Activated gamma-delta T cell treated with anti-CD3 and anti-CD28 coated beads, Interleukin-2, amount 50 U/mL, for 16 hours (primary cell): ENCODE measurements at regions not wholly inside any gene's neighbourhood (a gene's known extent, or its start where the extent isn't known, plus 50 kb on each side); places are given as distances from the start of the nearest gene placed in this dataset.

Source experiments
- DNase-seq: peaks from one replicate; pipeline ENCODE4 v3.0.0-alpha.2; 2020; ENCODE audit warnings: low read depth

DNA sequence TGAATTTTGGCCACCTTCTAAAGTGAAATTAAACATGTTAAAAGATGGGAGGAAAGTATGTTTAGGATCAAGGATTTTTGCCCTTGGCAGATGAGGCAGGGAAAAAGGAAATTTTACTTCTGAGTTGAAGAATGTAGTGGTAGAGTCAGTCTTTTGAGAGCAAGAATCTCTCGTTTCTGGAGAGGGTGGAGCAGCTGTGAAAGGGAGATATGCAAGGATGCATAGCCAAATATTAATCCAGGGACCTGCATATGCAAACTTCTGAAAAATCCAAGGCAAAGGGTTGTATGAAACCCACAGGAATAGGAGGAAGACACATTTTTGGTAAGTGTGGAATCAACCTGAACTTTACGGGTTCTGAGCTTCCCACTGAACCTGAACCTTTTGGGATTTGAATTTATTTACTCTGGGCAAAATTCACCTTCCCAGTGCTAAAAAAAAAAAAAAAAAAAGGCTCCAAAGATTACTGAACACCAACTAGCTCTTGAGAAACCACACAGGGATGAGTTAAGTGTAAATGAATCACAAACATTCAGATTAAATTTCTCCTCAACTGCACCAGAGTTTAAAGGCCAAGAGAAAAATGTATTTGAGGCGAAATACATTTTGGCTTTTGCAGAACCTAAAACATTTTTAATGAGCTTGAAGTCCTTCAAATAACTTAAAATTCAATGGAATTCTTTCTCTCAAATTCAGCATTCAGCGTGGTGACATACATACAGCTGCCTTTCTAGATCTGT, 187.1 kb upstream of the CDKN3 start:
- DNase-seq: no peak

DNA sequence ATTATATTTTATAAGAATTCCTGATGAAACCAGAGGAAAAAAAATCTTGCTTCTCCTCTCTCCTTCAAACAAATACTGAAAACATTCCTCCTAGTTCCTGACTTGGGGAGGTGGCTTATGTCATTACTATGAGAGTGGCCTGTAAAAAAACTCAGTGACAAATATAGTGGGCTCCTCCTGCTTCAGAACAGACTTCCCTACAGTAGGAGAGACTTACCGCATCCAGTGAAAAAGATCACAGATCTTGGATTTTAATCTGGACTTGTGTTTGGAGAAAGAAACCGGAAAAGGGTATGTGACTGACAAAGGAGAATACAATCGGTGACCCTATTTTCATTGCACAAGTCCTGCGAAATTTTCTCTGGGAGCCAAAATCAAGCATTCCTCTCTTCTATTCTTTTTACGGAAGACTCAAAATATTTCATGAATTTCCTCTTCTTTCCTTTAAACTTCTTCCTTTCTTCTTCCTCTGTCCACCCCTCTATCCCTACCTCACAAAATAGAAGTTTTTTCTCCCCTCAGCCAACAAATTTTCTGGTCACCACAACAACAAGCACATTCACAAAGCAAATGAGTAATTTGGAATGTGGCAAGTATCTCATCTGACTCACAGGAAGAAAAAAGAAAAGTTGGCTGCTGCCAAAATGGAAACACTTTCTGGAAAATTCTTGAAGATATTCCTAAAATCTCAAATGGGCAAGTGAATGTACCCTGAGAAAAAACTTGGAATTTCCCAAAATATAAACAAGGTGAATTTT, 185.1 kb upstream of the CDKN3 start:
- no peak for DNase-seq

DNA sequence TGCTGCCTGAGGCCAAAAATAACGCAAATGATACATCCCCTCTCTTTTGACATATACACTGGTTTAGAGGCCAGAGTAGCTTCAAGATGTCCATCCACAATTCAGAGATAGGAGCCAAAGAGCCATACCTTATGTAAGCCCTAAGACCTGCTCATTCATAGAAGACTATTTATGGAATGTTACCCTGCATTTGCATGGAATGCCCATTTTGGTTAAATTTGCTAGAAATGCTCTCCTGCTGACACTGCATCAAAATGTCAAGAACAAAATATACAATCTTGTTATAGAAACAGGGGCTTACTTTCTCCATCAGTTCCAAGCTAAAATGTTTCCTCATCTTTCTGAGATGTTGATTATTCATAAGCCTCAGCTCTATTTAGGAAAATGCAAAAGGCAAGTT, 183.3 kb upstream of the CDKN3 start:
- no peak for DNase-seq

DNA sequence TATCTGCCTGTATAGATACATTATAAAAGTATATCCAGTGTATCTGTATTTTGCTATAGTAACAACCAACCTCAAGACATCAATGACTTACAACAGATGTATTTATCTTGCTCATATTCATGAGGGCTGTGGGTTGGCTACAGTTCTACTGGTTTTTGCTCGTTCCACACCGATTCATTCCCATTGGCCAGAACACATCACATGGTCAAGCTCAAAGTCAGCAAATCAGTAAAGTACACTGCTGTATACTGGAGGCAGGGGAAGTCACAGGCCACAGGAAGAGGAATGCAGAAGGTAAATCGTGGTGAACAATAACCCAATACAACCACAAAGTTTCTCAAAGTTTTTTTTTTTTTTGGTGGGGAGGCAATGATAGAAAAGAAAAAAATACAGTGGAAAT, 180.0 kb upstream of the CDKN3 start:
- DNase-seq: no peak

DNA sequence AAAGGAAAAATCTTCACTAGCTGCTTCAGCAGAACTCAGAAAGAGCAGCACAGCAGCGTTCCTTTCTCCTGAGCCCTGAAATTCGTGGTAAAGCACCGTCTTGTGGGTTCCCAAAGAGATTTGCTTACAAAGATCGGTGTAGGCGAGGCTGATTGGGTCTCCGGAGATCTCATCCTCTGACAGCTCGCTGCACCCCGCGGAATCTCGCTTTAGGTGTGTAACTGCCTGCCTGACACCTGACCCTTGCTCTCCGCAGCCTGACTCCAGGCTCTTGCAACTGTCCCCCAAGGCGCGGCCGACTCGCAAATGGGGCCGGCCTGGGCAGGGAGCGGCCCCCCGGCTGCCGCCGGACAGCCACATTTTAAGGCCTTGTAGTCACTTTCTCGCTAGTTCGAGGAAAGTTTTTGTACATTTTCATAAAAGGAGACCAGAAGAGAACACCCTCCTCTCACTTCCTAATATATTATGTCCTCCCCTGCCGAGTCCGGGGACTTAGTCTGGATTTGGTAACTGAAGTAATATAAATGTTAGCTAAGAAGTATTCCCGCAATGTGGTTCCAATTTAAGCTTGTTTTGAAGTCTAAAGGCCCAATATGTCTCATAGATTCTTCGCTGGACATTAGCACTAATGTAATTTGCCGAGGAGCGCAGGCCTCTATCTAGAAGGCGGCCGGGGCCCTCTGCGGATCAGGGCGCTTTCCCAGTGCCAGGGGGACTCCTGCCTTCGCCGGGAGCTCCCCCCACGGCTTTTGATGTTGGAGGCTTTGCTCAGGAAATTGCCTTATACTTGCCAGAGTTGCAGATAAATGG, 177.3 kb upstream of the CDKN3 start:
- no peak for DNase-seq

DNA sequence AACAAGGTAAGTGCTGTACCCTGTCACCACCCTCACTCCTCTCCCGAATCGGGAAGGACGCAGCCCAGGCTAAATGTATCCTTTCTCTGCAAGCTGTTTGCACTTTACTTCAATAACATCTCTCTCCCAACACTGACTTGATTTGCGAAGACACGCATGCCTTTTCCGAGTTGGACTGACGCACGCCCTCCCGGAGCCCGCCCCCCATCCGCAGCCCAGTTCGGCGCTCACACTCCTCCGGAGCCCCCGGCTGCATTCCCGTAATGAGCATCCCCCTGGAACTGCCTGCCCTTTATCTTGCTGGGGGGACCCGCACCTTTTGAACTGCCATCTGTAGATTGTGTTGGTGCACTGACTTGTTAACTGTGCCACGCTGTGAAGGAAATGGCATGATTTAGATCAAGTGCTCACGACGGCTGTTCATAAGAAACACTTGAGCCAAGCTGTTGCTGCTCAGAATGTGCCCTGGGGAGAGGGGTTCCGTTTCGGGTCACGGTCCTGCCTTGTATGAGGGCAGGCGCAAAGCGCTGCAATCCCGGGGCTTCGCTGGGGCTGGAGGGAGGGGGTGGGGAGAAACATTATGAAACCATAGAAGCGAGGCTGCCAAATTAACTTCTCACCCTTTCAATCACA, 176.6 kb upstream of the CDKN3 start:
- no peak for DNase-seq

DNA sequence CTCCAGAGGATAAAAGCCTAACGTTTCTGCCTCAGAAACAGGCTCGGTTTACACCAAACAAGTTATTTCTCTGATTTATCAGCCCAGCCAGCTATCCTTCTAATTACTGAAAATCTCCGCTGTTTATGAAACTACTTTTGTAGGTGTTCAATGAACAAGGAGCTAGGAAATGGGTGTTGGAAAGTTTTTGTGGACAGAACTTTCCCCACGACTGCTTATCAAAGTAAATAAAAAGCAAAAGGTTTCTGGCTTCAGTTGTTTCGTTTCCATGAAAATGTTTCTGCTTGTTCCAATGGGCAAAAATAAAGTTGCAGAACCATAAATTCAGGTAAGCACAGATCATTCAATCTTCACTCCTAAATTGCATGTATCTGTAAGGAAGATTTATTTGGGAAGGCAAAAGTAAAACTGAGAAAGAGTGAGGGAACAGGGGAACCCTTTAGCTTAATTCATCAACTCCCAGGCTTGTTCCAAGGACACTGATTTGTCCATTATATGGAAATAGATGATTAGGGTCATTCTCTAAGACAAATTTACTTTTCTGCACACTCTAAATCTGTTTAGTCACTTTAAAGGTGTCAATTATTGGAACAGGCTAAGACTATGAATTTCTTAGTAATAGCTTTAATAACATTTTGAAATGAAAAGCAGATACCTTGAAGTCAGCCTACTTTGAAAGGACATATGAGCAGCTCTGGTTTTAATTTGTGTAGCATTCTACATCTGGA, 175.9 kb upstream of the CDKN3 start:
- no peak for DNase-seq

DNA sequence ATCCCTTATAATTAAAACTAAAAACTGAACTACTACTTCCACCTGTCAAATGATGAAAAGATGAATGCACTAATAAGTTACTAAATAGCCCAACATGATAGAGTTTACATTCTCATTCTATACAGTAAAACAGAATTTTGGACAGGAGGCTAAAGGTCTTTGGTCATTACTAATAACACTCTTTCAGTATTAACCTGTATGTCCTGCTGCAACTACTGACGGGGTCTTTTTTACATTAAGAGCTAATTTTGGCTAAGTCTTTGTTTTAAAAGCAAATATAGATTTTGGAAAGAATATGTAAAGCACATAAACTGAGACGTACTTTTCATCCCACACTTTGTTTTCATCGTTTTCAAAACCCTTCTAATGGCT, 175.4 kb upstream of the CDKN3 start:
- DNase-seq: no peak

DNA sequence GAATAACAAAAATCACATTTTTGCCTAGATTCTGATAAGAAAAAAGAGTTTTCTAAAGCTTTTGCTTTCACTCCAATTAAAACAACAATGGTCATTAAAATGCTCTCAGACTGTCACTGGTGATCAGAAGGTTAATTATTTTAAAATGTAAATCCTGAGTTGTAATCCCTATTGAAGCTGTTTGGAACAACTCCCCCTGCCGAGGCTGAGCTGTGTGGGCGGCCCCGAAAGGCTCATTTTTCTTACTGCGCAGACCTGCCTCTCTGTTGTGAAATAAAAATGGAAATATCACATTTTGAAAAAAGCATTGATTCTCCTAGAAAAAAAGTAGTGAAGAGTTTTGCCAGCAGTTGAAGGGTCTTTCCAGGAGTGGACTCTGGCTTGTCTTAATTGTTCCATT, 174.8 kb upstream of the CDKN3 start:
- no peak for DNase-seq

DNA sequence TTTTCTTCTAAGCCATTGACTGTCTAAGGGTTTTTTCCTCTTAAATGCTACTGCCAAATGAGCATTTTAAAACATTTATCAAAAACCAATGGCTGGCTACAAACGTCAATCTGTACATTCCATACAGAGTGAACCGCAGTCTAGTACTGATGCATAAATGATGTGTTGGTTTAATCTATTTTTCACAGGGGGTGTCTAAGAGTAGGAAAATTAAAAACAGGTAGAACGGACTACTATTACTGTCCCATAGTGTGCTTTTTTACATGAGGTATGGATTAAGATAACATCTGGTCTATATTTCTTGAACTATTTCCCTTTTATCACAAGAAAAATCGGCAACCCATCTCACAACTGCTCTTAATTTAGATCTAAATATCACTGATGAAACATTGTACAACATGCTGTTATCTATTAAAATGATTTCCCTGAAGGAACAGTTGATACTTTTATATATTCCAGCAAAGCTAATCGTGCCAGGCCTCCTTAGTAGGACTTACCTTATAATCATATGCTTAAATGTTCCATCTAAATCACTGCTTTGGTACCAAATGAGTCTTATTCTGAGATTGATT, 172.9 kb upstream of the CDKN3 start:
- DNase-seq: no peak

DNA sequence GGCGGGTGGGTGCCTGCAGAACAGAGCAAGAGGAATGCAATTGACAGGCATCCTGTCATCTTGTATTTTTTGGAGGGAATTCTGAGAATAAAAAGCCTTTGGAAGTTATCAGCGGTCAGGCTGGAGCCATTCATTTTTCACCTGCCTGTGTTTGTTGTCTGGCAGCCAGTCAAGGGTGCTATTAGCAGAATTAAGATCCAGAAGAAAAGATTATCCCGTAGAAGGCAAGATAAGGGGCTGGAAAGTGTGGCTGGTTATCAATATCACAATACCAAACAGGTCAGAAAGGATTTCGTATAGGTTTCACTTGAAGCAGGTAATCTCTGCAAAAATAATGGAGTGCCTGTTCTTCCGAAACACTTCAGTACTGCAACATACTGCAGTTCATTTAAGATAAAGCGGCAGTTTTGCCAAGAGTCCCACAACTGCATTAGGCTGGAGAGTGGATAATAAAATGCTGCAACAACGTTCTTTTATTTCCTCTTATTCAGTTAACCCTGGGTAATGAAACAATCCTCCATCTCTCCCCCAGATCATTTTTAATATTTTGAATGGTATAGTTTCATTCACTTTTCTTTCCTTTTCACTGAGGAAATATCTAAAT, 171.2 kb upstream of the CDKN3 start:
- DNase-seq: no peak

DNA sequence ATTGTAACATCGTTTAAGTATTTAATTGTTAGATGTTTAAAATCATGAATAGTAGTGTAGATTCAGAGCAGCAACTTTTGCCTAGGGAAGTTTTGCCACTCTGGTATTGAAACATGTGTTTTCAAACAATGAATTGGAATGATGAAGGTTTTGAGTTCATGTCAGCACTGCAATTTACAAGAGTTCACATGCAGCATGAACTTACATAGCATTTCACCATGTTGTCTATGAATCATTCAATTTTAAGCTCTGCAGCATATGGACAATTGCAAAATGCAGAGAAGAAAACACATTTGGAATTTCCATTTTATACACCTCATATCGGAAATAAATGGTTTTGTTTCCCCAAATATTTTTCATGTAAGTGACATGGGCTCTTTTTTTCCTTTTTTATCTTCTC, 170.7 kb upstream of the CDKN3 start:
- no peak for DNase-seq

DNA sequence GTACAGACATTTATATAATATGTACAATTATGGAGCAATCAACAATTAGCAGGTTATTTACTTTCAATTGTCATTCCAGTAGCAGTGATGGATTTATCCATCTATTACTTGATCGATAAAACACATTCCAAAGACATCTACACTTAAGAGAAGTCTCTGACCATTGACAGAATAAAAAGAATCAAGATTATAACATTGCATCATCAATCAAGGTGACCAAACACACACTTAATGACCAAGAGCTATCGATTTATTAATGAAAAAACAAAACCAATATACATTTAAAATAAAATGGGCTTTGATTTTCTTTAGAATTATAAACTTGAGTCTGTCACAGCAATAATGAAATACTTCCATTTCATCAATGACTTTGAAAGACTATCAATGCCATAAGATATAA, 170.2 kb upstream of the CDKN3 start:
- no peak for DNase-seq

DNA sequence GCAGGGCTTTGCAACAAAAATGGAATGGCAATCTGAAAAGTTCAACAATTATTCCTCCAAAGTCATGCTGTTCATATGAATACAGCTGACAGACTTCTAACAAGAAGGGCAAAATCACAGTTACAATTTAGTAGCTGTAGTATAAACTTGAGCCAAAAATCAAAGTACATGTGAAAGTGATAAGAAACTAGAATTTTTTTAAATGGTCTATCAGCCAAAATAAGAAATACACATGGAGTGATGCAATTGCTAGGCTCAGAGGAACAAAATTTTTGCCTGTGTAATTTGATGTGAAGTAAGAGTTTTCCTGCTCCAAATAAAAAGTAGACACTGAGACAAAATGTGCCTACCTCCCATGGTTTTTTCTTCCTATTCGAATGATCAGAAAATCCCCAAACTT, 167.7 kb upstream of the CDKN3 start:
- no peak for DNase-seq

DNA sequence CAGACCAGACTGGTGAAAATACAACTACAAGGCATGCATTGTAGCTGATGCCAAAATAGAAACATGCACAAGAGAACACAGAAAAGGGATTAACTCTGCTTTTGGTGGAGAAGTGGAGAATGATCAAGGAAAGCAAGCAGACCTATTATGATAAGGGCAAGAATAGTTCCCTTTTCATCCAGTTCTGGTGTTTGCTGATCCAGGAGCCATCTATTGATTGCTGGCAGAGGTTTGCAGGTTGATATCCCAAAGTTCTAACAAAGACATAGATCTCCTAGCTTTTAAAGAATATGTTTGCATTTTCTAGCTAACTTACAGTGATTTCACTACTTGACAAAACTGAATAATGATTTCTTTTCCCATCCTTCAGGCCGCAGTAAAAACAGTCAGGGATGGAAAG, 166.2 kb upstream of the CDKN3 start:
- no peak for DNase-seq

DNA sequence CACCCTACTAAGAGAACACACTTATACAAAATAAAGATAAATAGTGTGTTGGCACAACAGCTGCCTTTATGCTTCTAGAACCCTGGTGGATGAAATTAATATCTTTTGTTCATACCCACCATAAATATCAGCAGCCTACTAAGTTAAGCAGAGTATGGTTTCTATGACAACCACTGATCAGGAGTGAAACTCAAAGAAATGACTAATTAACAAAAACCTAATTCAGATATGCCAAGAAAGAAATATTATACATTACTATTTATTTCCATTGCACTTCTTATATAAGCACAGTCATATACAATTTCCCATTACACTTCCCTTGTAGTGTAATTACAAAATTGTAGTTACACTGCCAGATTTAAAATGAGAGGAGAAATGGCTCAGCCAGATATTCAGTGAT, 164.1 kb upstream of the CDKN3 start:
- DNase-seq: no peak

DNA sequence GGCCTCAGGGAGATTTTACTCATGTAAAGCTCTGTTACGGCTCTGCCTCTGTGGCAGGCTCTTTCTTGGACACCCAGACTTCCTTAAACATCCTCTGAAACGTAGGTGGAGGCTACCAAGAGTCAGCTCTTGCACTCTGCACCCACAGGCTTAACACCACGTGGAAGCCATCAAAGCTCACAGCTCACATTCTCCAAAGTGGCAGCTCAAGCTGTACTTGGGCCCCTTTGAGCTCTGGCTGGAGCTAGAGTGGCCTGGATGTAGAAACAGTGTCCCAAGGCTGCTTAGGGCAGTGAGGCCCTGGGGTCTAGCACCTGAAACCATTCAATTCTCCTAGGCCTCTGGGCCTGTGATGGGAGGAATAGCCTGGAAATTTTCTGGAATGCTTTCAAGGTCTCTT, 155.3 kb upstream of the CDKN3 start:
- DNase-seq: no peak

DNA sequence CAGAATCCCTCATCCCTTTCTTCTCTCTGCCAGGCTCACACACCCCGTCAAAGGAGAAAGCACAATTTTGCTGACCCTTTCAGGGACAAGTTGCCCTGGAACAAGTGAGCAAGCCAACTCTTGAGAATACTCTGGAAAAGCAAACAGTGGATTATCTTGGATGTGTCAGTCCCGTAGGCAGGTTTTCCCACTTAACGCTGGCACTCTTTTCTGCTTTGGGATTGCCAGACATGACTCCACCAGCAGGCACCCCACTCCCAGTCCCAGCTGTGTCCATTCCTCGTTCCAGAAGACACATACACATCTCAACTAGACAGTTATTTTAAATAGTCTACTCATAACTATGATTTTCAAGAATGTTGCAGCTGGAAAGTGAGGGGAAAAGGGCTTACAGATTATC, 145.5 kb upstream of the CDKN3 start:
- DNase-seq: no peak

DNA sequence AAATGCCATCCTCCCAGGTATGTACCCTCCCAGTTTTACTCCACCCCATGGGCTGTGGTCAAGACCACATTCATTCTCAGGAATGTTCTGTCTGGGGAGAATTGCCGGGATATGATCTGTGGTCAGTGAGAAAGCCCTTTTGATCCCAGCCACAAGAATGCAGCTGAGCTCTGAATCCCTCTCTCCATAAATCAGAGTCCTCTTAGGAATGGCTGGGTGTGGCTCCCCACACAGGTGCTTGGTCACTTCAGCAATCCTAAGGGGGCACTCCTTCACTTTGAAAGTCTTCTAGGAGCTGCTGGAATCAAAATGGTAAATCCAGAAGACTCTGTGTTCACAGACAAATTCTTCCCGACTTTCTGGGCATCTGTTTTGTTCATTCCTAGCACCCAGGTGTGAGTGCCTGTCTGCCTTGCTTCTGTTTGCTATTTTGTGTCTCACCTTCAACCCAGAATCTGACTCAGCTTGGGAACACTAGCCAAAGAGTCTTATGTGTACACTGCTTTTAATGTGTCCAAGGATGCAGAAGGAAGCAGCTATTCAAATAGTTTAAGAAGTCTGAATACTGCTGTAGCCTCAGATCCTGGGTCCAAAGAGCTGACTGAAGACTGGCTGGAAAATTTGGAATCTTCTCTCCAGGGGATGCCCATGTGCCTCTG, 144.6 kb upstream of the CDKN3 start:
- no peak for DNase-seq

DNA sequence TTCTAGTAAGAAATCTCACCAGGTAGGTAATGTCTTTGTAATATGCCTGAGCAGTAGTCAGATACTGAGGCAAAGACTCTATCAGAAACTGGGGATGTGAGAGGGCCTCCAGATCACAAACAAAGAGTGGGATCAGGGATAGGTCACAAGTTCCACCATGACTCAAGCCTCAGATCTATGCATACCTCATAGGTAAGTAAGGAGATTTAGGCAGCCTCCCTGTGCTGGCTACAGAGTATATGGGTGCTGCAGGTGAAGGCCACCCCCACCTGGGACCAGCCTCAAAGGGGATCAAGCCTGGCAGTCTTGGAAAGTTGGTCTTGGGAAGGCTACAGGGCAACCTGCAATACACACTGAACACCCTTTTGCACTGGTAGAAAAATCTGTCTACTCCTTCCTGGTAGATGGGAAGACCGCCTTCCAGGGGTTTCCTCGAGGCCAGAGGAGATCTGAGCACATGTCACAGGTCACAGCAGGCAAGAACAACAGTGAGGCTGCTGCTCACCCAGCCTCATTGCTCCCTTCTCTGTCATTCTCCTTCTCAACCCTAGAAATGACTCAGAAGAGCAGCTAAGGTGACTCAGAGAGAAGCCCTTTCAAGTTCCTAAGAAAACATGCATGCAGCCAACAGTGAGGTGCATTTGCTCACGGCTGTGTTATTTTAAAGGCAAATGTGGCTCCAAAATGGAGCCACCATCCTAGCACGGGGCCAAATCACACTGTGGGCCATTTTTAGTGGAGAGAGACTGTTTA, 143.4 kb upstream of the CDKN3 start:
- DNase-seq: no peak
